ENCODE measurements at regions not wholly inside any gene's neighbourhood (a gene's known extent, or its start where the extent isn't known, plus 50 kb on each side); places are given as distances from the start of the nearest gene placed in this dataset.
"Not testable (repeated sequence)": the region's sequence is repeated elsewhere in the genome, so short reads cannot be mapped to it uniquely, and the experiment has no call there.

GRCh38 chr11:25566298-25567200 is 765.4 kb upstream of the ANO3 start:
- peak; percentile 29 for DNase-seq (ENCODE audit: low read depth)
- TF ChIP-seq, protein P1, sequence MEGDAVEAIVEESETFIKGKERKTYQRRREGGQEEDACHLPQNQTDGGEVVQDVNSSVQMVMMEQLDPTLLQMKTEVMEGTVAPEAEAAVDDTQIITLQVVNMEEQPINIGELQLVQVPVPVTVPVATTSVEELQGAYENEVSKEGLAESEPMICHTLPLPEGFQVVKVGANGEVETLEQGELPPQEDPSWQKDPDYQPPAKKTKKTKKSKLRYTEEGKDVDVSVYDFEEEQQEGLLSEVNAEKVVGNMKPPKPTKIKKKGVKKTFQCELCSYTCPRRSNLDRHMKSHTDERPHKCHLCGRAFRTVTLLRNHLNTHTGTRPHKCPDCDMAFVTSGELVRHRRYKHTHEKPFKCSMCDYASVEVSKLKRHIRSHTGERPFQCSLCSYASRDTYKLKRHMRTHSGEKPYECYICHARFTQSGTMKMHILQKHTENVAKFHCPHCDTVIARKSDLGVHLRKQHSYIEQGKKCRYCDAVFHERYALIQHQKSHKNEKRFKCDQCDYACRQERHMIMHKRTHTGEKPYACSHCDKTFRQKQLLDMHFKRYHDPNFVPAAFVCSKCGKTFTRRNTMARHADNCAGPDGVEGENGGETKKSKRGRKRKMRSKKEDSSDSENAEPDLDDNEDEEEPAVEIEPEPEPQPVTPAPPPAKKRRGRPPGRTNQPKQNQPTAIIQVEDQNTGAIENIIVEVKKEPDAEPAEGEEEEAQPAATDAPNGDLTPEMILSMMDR (IDR thresholded peaks at IDR 0.05; ENCODE audit: low read length, missing control alignments): no peak
- no peak overlapping the region for H3K4me3 ChIP-seq (replicated peaks; ENCODE audit: low read depth, low read length)

DNA sequence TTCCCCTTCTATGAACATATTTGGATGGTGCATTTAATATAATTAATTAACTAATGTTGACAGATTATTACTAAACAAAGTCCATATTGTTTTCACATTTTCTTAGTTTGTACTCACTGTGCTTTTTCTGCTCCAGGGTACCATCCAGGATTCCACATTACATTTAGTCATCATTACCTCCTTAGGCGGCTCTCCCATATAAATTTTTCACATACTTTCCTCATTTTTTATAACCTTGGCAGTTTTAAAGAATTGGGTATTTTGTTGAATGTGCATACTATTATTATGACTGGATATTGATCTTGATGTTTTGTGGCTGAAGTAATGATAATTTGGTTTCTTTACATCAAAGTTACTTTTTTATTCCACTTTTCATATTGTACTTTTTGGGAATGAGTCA is 755.6 kb upstream of the ANO3 start:
- no peak for DNase-seq (ENCODE audit: low read depth)
- H3K4me3 ChIP-seq (replicated peaks; ENCODE audit: low read depth, low read length): no peak overlapping the region
- TF ChIP-seq, protein P1 (IDR thresholded peaks at IDR 0.05; ENCODE audit: low read length, missing control alignments): no peak

DNA sequence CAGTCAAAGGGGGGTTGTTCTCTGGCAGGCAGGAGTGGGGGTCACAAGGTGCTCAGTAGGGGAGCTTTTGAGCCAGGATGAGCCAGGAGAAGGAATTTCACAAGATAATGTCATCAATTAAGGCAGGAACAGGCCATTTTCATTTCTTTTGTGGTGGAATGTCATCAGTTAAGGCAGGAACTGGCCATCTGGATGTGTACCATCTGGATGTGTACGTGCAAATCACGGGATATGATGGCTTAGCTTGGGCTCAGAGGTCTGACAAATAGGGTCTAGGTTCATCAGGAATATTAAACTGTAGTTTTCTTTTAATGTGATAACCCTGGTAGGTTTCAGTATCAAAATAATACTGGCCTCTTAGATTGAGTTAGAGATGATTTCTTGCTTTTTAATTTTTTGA is 752.4 kb upstream of the ANO3 start:
- not testable (repeated sequence) for H3K4me3 ChIP-seq (replicated peaks; ENCODE audit: low read depth, low read length); DNase-seq (ENCODE audit: low read depth)

DNA sequence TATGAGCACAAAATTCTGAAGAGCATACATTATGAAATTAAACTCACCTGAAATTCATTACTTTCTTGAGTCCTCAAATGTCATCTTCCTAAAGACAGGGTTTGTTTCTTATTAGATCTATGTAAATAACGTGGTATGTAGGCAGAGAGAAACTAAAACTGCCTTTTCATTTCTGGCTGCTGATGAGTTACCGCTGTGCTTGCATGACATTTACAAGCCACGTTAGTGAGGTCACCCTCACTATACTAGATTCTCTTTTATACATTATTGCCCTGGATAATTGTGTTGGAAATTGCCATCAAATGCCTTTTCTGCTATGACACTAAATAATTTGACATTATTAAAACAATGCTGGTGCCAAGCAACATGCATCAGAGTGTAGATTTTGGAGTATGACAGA is 748.3 kb upstream of the ANO3 start:
- no peak for DNase-seq (ENCODE audit: low read depth)
- no peak overlapping the region for H3K4me3 ChIP-seq (replicated peaks; ENCODE audit: low read depth, low read length)
- TF ChIP-seq, protein P1 (IDR thresholded peaks at IDR 0.05; ENCODE audit: low read length, missing control alignments): no peak

GRCh38 chr11:25587496-25587895 is 744.4 kb upstream of the ANO3 start:
- peak; percentile 1 for DNase-seq (ENCODE audit: low read depth)
- no peak overlapping the region for H3K4me3 ChIP-seq (replicated peaks; ENCODE audit: low read depth, low read length)
- TF ChIP-seq, protein P1 (IDR thresholded peaks at IDR 0.05; ENCODE audit: low read length, missing control alignments): no peak

- TF ChIP-seq, protein P1 (IDR thresholded peaks at IDR 0.05; ENCODE audit: low read length, missing control alignments): no peak
- H3K4me3 ChIP-seq (replicated peaks; ENCODE audit: low read depth, low read length): no peak overlapping the region
- DNase-seq (ENCODE audit: low read depth): no peak
These were observed 738.7 kb upstream of the ANO3 start for GRCh38 chr11:25593221-25593620.

DNA sequence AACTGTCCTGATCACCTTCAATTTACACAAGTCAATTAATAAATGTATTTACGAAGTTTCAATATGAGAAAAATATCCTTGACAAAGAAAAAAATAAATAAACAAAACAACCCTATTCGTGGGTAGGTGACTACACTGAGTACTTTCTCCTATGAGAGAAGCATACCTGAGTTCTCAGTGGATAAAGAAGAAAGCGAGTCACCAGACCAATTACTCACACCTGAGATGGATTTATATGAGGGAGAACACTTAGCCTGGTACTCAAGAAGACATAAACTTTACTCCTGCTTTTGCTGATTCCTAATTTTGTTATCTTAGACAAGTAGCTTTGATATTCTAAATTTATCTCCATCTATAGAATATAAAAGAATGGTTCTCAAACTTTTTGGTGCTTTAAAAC is 735.2 kb upstream of the ANO3 start:
- no peak for DNase-seq (ENCODE audit: low read depth)
- no peak overlapping the region for H3K4me3 ChIP-seq (replicated peaks; ENCODE audit: low read depth, low read length)
- TF ChIP-seq, protein P1 (IDR thresholded peaks at IDR 0.05; ENCODE audit: low read length, missing control alignments): no peak

All from fibroblast of pulmonary artery (primary cell).